Cardiac fibroblast (primary cell): ENCODE measurements at regions not wholly inside any gene's neighbourhood (a gene's known extent, or its start where the extent isn't known, plus 50 kb on each side); places are given as distances from the start of the nearest gene placed in this dataset.
"Not testable (repeated sequence)": the region's sequence is repeated elsewhere in the genome, so short reads cannot be mapped to it uniquely, and the experiment has no call there.

ENCODE experiments used
- DNase-seq, 2 donors: peaks; one replicate each; pipeline versions ENCODE4 v3.0.0 to v3.0.0-alpha.2; 2010; ENCODE audit warnings: low read depth in 2 of 2
- H3K4me3 ChIP-seq, 2 donors: replicated peaks in 1 of 2; 1 replicate in 1 of 2; 2 replicates in 1 of 2; pipeline ENCODE4 v1.5.1; 2011; ENCODE audit warnings: low read depth in 2 of 2, low read length in 2 of 2, mild to moderate bottlenecking in 2 of 2, moderate library complexity in 1 of 2

GRCh38 chr21:9246010-9246409, 1275.4 kb upstream of the TPTE start:
- H3K4me3 ChIP-seq, DNase-seq: not testable (repeated sequence)

GRCh38 chr21:9246481-9247289, 1274.7 kb upstream of the TPTE start:
- H3K4me3 ChIP-seq: not testable (repeated sequence)
- peak in 1 of 2 donors; percentile 6 for DNase-seq

GRCh38 chr21:9247290-9247613, 1274.1 kb upstream of the TPTE start:
- not testable (repeated sequence) for DNase-seq, H3K4me3 ChIP-seq

GRCh38 chr21:9247616-9248317, 1273.6 kb upstream of the TPTE start:
- H3K4me3 ChIP-seq, DNase-seq: not testable (repeated sequence)
